ENCODE measurements at regions not wholly inside any gene's neighbourhood (a gene's known extent, or its start where the extent isn't known, plus 50 kb on each side); places are given as distances from the start of the nearest gene placed in this dataset.

- Histone ChIP-seq H4K5ac (ENCODE audit: insufficient read length, low read depth, low read length) (no peak overlapping the region), H4K91ac (replicated peaks; ENCODE audit: insufficient read length, low read length) (no peak overlapping the region), H3K36me3 (ENCODE audit: control insufficient read depth in 2 of 4, insufficient read depth in 4 of 4, low read length in 3 of 4) (no peaks in the 10 kb centered on the region), H2BK12ac (ENCODE audit: low read depth, low read length) (no peak overlapping the region), H3K4me3 (ENCODE audit: extremely low read depth in 1 of 4, insufficient read depth in 2 of 4, low read depth in 3 of 4, low read length in 4 of 4) (no peak overlapping the region), H2BK15ac (ENCODE audit: low read length) (no peak overlapping the region), H3K27me3 (replicated peaks in 1 of 4; ENCODE audit: control insufficient read depth in 3 of 4, extremely low read depth in 1 of 4, insufficient read depth in 3 of 4, low read length in 3 of 4) (no peaks in the 10 kb centered on the region), H3K56ac (replicated peaks; ENCODE audit: insufficient read length, low read depth, low read length) (no peak overlapping the region), H3K79me2 (ENCODE audit: control insufficient read depth in 1 of 2, insufficient read depth in 2 of 2, low read length in 2 of 2) (no peaks in the 10 kb centered on the region), H3K18ac (ENCODE audit: extremely low read depth, low read length) (no peak overlapping the region), H3K4ac (replicated peaks; ENCODE audit: insufficient read length, low read depth, low read length) (no peak overlapping the region), H3K23ac (ENCODE audit: insufficient read length) (no peak overlapping the region), H3K27ac (ENCODE audit: low read depth, low read length) (no peak overlapping the region), H4K8ac (ENCODE audit: extremely low read depth, insufficient read depth, low read length) (no peak overlapping the region), H2AK5ac (ENCODE audit: low read depth, low read length) (no peak overlapping the region), H2BK120ac (replicated peaks; ENCODE audit: low read depth, low read length) (no peak overlapping the region), H2AFZ (ENCODE audit: low read length) (no peak overlapping the region), H3K4me1 (replicated peaks in 1 of 4; ENCODE audit: control insufficient read depth in 3 of 4, insufficient read depth in 4 of 4, low read length in 3 of 4) (no peaks in the 10 kb centered on the region), H2BK5ac (ENCODE audit: low read depth, low read length) (no peak overlapping the region), H3K14ac (ENCODE audit: insufficient read length) (no peak overlapping the region), H4K20me1 (replicated peaks in 1 of 2; ENCODE audit: control insufficient read depth in 1 of 2, insufficient read depth in 2 of 2, low read length in 2 of 2) (no peaks in the 10 kb centered on the region), H3K23me2 (ENCODE audit: low read depth, low read length) (0 out of 2 replicates have a peak, but pooled peaks cover 2% of the 10 kb centered on the region), H3K9me3 (ENCODE audit: insufficient read depth in 2 of 2, low read depth in 1 of 2, low read length in 1 of 2) (no peaks in the 10 kb centered on the region), H2BK20ac (ENCODE audit: low read length) (no peak overlapping the region), H3K9ac (replicated peaks in 1 of 4; ENCODE audit: extremely low read depth in 1 of 4, low read depth in 3 of 4, low read length in 3 of 4) (no peak overlapping the region), H3K79me1 (ENCODE audit: low read depth, low read length) (no peaks in the 10 kb centered on the region), H3K4me2 (ENCODE audit: insufficient read depth in 1 of 2, low read depth in 2 of 2, low read length in 2 of 2) (no peak overlapping the region)
- DNase-seq (ENCODE audit: low read depth in 1 of 2, low spot score in 2 of 2), result no peak
- no peak for FAIRE-seq
- ChIA-PET CTCF (ENCODE audit: partially characterized antibody) (no interaction called here), POLR2A (ENCODE audit: partially characterized antibody) (no interaction called here)
- 87% methylated on average over 44 of the region's 49 CpGs; no CpG with 5 or more reads in 1 of the 2 experiments for WGBS, 2 experiments (ENCODE audit: extremely low coverage in 1 of 2, insufficient coverage in 1 of 2, insufficient read length in 1 of 2, insufficient replicate concordance in 2 of 2, low coverage in 1 of 2, low lambda C conversion rate in 2 of 2, missing lambda C conversion rate in 1 of 2)
- TF ChIP-seq CHD1 (IDR thresholded peaks at IDR 0.05; ENCODE audit: low read depth, low read length) (no peak), RFX5 (IDR thresholded peaks at IDR 0.05; ENCODE audit: borderline replicate concordance, low read depth, low read length) (no peak), ATF3 (IDR thresholded peaks at IDR 0.05; ENCODE audit: insufficient read depth, low read depth, low read length) (no peak), SP1 (IDR thresholded peaks at IDR 0.05; ENCODE audit: low read depth, low read length) (no peak), JUND (IDR thresholded peaks at IDR 0.05; ENCODE audit: low read length) (no peak), SIN3A (conservative IDR thresholded peaks at IDR 0.05 in 1 of 2, IDR thresholded peaks at IDR 0.05 in 1 of 2; ENCODE audit: low read depth in 1 of 2, low read length in 2 of 2) (no peak), SP2 (IDR thresholded peaks at IDR 0.05; ENCODE audit: low read length) (no peak), RXRA (IDR thresholded peaks at IDR 0.05; ENCODE audit: insufficient read depth, low read depth, low read length) (no peak), TBP (IDR thresholded peaks at IDR 0.05; ENCODE audit: low read depth, low read length) (no peak)
- TF ChIP-seq, protein P1, sequence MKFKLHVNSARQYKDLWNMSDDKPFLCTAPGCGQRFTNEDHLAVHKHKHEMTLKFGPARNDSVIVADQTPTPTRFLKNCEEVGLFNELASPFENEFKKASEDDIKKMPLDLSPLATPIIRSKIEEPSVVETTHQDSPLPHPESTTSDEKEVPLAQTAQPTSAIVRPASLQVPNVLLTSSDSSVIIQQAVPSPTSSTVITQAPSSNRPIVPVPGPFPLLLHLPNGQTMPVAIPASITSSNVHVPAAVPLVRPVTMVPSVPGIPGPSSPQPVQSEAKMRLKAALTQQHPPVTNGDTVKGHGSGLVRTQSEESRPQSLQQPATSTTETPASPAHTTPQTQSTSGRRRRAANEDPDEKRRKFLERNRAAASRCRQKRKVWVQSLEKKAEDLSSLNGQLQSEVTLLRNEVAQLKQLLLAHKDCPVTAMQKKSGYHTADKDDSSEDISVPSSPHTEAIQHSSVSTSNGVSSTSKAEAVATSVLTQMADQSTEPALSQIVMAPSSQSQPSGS (IDR thresholded peaks at IDR 0.05; ENCODE audit: low read length), result no peak
Measured at GRCh38 chr9:126235336-126236243, 91.0 kb upstream of the MVB12B start.
